Effector memory CD4-positive, alpha-beta T cell (primary cell): ENCODE measurements at regions not wholly inside any gene's neighbourhood (a gene's known extent, or its start where the extent isn't known, plus 50 kb on each side); places are given as distances from the start of the nearest gene placed in this dataset.

Source experiments
- DNase-seq, 3 donors: peaks; one replicate each; pipeline ENCODE4 v3.0.0-alpha.2; 2020
- H3K27ac ChIP-seq: 2 replicates; pipeline ENCODE4 v1.7.0; 2013; ENCODE audit warnings: mild to moderate bottlenecking, low read length, moderate library complexity; ENCODE audit not compliant: insufficient read depth, poor library complexity, severe bottlenecking
- H3K27me3 ChIP-seq: replicated peaks from 2 replicates; pipeline ENCODE4 v1.7.0; 2013; ENCODE audit warnings: mild to moderate bottlenecking, low read length; ENCODE audit not compliant: insufficient read depth, control insufficient read depth, poor library complexity, severe bottlenecking
- H3K36me3 ChIP-seq: 2 replicates; pipeline ENCODE4 v1.7.0; 2013; ENCODE audit warnings: mild to moderate bottlenecking, low read length, moderate library complexity; ENCODE audit not compliant: control insufficient read depth, insufficient read depth
- H3K4me1 ChIP-seq: 2 replicates; pipeline ENCODE4 v1.7.0; 2013; ENCODE audit warnings: low read length, mild to moderate bottlenecking; ENCODE audit not compliant: control insufficient read depth, insufficient read depth, poor library complexity, severe bottlenecking
- H3K4me3 ChIP-seq: 2 replicates; pipeline ENCODE4 v1.7.0; 2013; ENCODE audit warnings: low read length, low read depth, mild to moderate bottlenecking; ENCODE audit not compliant: insufficient read depth, poor library complexity, severe bottlenecking
- H3K9me3 ChIP-seq: 2 replicates; pipeline ENCODE4 v1.7.0; 2013; ENCODE audit warnings: mild to moderate bottlenecking, low read length, moderate library complexity; ENCODE audit not compliant: control insufficient read depth

DNA sequence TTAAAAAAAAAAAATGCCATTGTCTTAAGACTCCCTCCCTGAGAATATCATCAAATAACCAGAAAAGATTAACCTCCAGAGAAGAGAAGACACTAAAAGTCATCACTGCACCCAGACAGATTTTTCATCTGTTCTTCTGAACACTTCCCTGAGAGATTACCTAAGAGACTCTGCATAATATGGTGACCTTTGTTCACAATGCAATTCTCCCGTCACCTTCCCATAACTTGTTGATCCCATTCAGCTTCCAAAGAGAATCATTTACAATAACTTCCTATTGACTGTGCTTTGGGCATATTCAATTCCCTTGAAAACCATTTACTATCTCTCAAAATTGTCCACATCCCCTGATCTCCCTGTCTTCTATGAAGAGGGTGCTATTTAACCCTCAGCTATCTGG lies 85.1 kb upstream of the SMAD1 start:
- no peaks in the 10 kb centered on the region for H3K9me3 ChIP-seq
- no peak overlapping the region for H3K27ac ChIP-seq
- DNase-seq: no peak
- H3K4me1 ChIP-seq: no peaks in the 10 kb centered on the region
- no peak overlapping the region for H3K4me3 ChIP-seq
- no peaks in the 10 kb centered on the region for H3K27me3 ChIP-seq
- H3K36me3 ChIP-seq: no peaks in the 10 kb centered on the region

DNA sequence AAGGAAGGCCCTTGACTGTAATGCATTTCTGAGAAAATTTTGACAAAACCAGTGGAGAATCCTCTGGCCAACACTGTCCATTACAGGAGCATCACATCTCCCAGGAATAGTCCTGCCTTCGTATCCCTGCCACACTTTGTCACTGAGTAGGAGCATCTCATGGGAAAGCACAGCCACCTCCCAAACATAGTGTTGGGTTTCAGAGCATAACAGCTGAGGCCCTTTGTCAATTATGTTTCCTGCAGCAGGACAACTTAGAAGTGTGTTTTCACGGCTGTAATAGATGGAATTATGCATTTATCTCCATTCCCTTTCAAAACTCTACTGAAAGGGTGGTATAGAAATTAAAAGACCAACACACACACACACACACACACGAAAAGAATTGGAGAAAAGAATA lies 91.1 kb upstream of the SMAD1 start:
- H3K27me3 ChIP-seq: no peaks in the 10 kb centered on the region
- no peaks in the 10 kb centered on the region for H3K4me1 ChIP-seq
- no peaks in the 10 kb centered on the region for H3K9me3 ChIP-seq
- no peak overlapping the region for H3K4me3 ChIP-seq
- H3K27ac ChIP-seq: no peak overlapping the region
- no peak for DNase-seq
- no peaks in the 10 kb centered on the region for H3K36me3 ChIP-seq

DNA sequence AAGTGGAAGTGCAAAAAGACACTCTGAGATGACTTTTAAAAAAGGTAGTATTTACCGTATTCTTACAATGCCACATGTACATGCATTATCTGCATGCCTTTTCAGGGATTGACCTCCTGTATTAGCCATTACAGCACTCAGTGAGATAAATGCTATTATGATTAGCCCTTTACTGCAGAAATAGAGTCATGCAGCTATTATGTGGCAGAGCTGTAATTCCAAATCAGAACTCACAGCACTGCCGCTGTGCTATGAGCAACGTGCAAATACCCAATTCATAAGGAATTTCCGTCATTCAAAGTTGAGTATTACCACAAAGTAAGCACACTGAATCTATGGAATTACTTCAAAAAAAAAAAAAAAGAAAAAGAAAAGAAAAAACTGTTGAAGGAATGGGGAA lies 92.1 kb upstream of the SMAD1 start:
- no peaks in the 10 kb centered on the region for H3K4me1 ChIP-seq
- no peak for DNase-seq
- no peak overlapping the region for H3K4me3 ChIP-seq
- H3K27ac ChIP-seq: no peak overlapping the region
- H3K36me3 ChIP-seq: no peaks in the 10 kb centered on the region
- H3K27me3 ChIP-seq: no peaks in the 10 kb centered on the region
- H3K9me3 ChIP-seq: no peaks in the 10 kb centered on the region

DNA sequence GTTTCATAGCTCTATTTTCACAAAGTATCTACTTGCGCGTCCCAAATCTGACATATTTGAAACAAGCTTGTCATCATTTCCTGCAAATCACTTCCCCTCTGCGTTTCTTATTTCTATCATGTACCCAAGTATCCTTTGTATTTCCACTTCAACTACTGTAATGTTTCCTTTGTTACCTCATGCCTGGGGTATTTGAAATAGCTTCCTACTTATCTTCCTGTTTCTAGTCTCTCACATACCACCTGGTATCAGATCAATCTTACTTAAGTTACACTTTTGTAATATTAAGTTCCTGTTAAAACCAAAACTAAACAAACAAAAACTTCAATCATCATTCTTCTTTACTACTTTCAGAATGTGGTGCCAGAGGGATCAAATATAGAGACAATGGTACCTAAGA lies 93.6 kb upstream of the SMAD1 start:
- Histone ChIP-seq H3K4me3 (no peak overlapping the region), H3K27me3 (no peaks in the 10 kb centered on the region), H3K9me3 (no peaks in the 10 kb centered on the region), H3K36me3 (no peaks in the 10 kb centered on the region), H3K27ac (no peak overlapping the region), H3K4me1 (no peaks in the 10 kb centered on the region)
- DNase-seq: no peak

DNA sequence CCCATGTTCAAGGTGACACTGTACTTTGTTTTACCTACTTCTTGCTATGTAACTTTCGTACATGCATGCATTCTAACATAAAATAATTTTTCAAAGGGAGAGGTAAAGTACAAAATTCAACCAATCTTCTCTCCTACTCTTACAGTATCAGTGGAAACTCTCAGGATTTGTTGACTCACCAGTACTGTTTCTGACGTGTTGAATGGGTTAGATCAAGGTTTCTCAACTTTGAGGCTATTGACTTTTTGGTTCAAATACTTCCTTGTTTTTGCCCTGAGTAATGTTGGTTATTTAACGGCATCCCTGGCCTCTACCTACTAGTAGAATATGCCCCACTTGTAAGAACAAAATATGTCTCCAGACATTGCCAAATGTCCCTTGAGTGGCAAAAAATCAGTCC lies 94.6 kb upstream of the SMAD1 start:
- Histone ChIP-seq H3K27ac (no peak overlapping the region), H3K4me3 (no peak overlapping the region), H3K27me3 (no peaks in the 10 kb centered on the region), H3K36me3 (no peaks in the 10 kb centered on the region), H3K4me1 (no peaks in the 10 kb centered on the region), H3K9me3 (no peaks in the 10 kb centered on the region)
- no peak for DNase-seq

DNA sequence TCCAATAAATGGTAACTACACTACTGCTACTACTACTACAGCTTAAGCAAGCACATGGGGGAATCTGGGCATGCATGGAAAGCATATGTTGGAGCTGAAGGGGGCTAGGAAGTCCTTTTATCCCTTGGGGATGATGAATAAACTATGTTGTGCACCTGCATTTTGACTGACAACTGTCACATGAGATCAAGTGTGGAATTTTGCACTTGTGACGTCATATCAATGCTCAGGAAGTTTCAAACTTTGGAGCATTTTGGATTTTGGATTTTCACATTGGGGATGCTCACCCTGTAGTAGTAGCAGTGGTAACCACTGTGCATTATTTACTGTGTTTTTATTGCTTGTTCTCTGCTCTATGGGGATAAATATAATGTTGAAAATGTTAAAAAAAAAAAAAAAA lies 100.5 kb upstream of the SMAD1 start:
- H3K4me1 ChIP-seq: no peaks in the 10 kb centered on the region
- H3K27ac ChIP-seq: no peak overlapping the region
- no peaks in the 10 kb centered on the region for H3K9me3 ChIP-seq
- DNase-seq: no peak
- no peaks in the 10 kb centered on the region for H3K36me3 ChIP-seq
- no peaks in the 10 kb centered on the region for H3K27me3 ChIP-seq
- H3K4me3 ChIP-seq: no peak overlapping the region

DNA sequence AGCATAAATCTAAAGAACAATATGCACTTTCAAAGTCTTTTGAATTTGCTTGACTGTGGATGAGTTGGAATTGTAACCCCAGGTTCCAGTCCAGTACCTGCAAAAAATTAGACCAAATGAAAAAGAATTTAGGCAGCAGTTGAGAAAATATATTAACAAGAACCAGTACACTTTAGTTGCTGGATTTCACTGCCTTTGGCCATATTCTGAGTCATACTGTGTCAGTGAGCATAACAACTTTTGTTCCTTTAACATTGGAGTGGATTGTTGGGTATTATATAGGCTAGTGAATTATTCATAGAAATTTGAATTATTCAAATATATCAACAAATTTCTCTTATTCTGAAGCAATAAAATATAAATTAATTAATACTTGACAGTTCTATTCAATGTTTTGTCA lies 101.5 kb upstream of the SMAD1 start:
- no peak overlapping the region for H3K27ac ChIP-seq
- H3K36me3 ChIP-seq: no peaks in the 10 kb centered on the region
- no peaks in the 10 kb centered on the region for H3K27me3 ChIP-seq
- no peaks in the 10 kb centered on the region for H3K4me1 ChIP-seq
- DNase-seq: no peak
- no peak overlapping the region for H3K4me3 ChIP-seq
- H3K9me3 ChIP-seq: no peaks in the 10 kb centered on the region

DNA sequence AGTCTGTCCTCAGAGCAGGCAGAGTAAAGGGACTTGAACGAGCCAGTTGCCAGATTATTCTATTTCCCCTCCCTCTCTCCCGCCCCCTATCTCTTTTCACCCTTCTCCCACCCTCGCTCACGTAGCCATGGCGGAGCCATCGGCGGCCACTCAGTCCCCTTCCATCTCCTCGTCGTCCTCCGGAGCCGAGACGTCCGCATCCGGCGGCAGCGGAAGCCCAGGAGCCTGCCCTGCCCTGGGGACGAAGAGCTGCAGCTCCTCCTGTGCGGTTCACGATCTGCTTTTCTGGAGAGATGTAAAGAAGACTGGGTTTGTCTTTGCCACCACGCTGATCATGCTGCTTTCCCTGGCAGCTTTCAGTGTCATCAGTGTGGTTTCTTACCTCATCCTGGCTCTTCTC lies 106.2 kb upstream of the SMAD1 start:
- Histone ChIP-seq H3K36me3 (no peaks in the 10 kb centered on the region), H3K9me3 (no peaks in the 10 kb centered on the region), H3K4me1 (no peaks in the 10 kb centered on the region), H3K27ac (no peak overlapping the region), H3K4me3 (no peak overlapping the region), H3K27me3 (no peaks in the 10 kb centered on the region)
- no peak for DNase-seq

DNA sequence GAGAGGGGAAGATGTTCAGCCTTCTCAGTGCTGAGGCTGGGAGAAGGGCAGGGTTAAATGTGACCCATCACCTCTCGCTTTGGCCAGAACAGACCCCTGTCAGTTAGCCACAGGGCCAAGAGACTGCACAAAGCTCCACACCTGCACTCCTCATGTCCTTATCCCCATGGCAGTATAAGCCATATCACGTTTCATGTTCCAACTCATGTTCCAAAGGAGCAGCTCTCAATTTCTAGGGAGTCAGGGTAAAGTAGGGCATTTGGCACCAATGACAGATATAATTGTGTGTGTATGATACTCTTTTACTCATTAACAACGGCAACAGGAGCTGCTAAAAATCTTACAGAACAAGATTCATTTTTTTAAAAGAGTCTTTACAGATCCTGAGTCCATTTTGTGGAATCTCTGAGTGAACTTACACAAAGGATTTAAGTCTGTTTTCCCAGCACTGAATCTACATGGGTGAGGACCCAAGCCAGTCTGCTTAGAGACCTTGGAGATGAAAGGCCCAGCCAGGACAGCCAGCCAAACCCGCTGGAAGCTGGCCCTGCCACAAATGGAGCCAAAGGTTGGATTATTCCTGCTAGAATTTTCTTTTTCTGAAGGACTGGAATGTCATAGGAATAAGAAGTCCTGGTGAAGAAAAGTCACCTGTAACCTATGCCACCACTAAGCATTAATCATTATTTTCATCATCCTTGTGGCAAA lies 129.1 kb upstream of the SMAD1 start:
- H3K9me3 ChIP-seq: no peaks in the 10 kb centered on the region
- no peak overlapping the region for H3K4me3 ChIP-seq
- no peaks in the 10 kb centered on the region for H3K4me1 ChIP-seq
- no peak for DNase-seq
- no peaks in the 10 kb centered on the region for H3K36me3 ChIP-seq
- H3K27me3 ChIP-seq: no peaks in the 10 kb centered on the region
- H3K27ac ChIP-seq: no peak overlapping the region

DNA sequence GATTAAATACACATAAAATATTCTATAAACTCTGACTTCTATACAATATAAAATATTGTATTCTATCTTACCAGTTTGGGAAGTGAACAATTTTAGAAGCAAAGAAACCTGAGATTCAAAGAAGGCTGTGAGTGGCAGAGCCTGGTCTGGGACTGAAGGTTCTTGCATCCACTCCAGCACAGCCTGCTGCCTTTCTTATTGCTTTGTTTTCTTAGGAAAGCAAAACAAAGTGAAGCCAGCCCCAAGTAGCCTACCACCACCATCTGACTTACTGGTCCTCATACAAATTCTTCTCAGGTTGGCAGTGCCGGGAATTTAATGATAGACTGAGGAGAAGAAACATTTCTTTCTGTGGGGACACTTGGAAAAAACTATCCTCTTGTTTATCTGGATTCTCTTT lies 129.7 kb upstream of the SMAD1 start:
- no peak for DNase-seq
- H3K4me3 ChIP-seq: no peak overlapping the region
- no peaks in the 10 kb centered on the region for H3K9me3 ChIP-seq
- no peaks in the 10 kb centered on the region for H3K36me3 ChIP-seq
- H3K27ac ChIP-seq: no peak overlapping the region
- H3K27me3 ChIP-seq: no peaks in the 10 kb centered on the region
- no peaks in the 10 kb centered on the region for H3K4me1 ChIP-seq
